Breast epithelium (tissue), 3 donors: ENCODE measurements at regions not wholly inside any gene's neighbourhood (a gene's known extent, or its start where the extent isn't known, plus 50 kb on each side); places are given as distances from the start of the nearest gene placed in this dataset.

Experiments
- CTCF ChIP-seq, 3 donors: fragments of 450-650 bp; IDR thresholded peaks; one replicate each; pipeline ENCODE4 v1.5.1; 2016 to 2017; ENCODE audit warnings: antibody characterized with exemption in 3 of 3, mild to moderate bottlenecking in 3 of 3, moderate library complexity in 3 of 3
- POLR2A ChIP-seq: fragments of 450-650 bp; IDR thresholded peaks from one replicate; pipeline ENCODE4 v1.6.1; 2016; ENCODE audit warnings: antibody characterized with exemption, mild to moderate bottlenecking, moderate library complexity

GRCh38 chr6:120876424-120876823, 457.9 kb downstream of the TBC1D32 start:
- no peak for TF ChIP-seq POLR2A
- no peak for TF ChIP-seq CTCF (IDR thresholded peaks at IDR 0.05)
